ENCODE measurements at regions not wholly inside any gene's neighbourhood (a gene's known extent, or its start where the extent isn't known, plus 50 kb on each side); places are given as distances from the start of the nearest gene placed in this dataset.

- TF ChIP-seq EZH2phosphoT487 (IDR thresholded peaks at IDR 0.05; ENCODE audit: borderline replicate concordance, low read depth, low read length) = no peak
- TF ChIP-seq, protein P1, sequence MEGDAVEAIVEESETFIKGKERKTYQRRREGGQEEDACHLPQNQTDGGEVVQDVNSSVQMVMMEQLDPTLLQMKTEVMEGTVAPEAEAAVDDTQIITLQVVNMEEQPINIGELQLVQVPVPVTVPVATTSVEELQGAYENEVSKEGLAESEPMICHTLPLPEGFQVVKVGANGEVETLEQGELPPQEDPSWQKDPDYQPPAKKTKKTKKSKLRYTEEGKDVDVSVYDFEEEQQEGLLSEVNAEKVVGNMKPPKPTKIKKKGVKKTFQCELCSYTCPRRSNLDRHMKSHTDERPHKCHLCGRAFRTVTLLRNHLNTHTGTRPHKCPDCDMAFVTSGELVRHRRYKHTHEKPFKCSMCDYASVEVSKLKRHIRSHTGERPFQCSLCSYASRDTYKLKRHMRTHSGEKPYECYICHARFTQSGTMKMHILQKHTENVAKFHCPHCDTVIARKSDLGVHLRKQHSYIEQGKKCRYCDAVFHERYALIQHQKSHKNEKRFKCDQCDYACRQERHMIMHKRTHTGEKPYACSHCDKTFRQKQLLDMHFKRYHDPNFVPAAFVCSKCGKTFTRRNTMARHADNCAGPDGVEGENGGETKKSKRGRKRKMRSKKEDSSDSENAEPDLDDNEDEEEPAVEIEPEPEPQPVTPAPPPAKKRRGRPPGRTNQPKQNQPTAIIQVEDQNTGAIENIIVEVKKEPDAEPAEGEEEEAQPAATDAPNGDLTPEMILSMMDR (conservative IDR thresholded peaks at IDR 0.05; ENCODE audit: low read length) = no peak
Observed at GRCh38 chr20:60963146-60963545, 288.9 kb upstream of the CDH4 start.

Data from OCI-LY7 (cell line).